HG03280 (cell line): ENCODE measurements at regions not wholly inside any gene's neighbourhood (a gene's known extent, or its start where the extent isn't known, plus 50 kb on each side); places are given as distances from the start of the nearest gene placed in this dataset.

Experiments
- ATAC-seq: cut with Tn5 transposase; IDR thresholded peaks from one replicate; pipeline ENCODE4 v1.9.1; 2021; ENCODE audit warnings: mild to moderate bottlenecking, moderate library complexity; ENCODE audit not compliant: unreplicated experiment

GRCh38 chr20:22470620-22471026 lies 113.7 kb downstream of the FOXA2 start:
- no peak for ATAC-seq

GRCh38 chr20:22466447-22467171 lies 117.8 kb downstream of the FOXA2 start:
- ATAC-seq, result no peak

GRCh38 chr20:22465622-22466446 lies 118.5 kb downstream of the FOXA2 start:
- ATAC-seq, result no peak

- no peak for ATAC-seq
These were observed 119.9 kb downstream of the FOXA2 start for GRCh38 chr20:22464312-22465003.

GRCh38 chr20:22462975-22463914 lies 121.1 kb downstream of the FOXA2 start:
- ATAC-seq, result no peak

GRCh38 chr20:22460803-22461202 lies 123.6 kb downstream of the FOXA2 start:
- no peak for ATAC-seq

- ATAC-seq, result no peak
These were observed 124.1 kb downstream of the FOXA2 start for GRCh38 chr20:22460231-22460630.

GRCh38 chr20:22459754-22460153 lies 124.6 kb downstream of the FOXA2 start:
- ATAC-seq, result no peak

GRCh38 chr20:22456109-22456508 lies 128.3 kb downstream of the FOXA2 start:
- ATAC-seq, result no peak

GRCh38 chr20:22455259-22455658 lies 129.1 kb downstream of the FOXA2 start:
- ATAC-seq, result no peak

GRCh38 chr20:22453244-22454080 lies 130.9 kb downstream of the FOXA2 start:
- no peak for ATAC-seq

GRCh38 chr20:22452442-22453011 lies 131.8 kb downstream of the FOXA2 start:
- no peak for ATAC-seq

- no peak for ATAC-seq
These were observed 133.8 kb downstream of the FOXA2 start for GRCh38 chr20:22450537-22450936.

GRCh38 chr20:22449188-22449973 lies 135.0 kb downstream of the FOXA2 start:
- no peak for ATAC-seq

GRCh38 chr20:22447447-22447778 lies 137.0 kb downstream of the FOXA2 start:
- ATAC-seq, result no peak

GRCh38 chr20:22446613-22447446 lies 137.5 kb downstream of the FOXA2 start:
- ATAC-seq, result no peak

GRCh38 chr20:22442318-22442717 lies 142.1 kb downstream of the FOXA2 start:
- no peak for ATAC-seq

- no peak for ATAC-seq
These were observed 145.4 kb downstream of the FOXA2 start for GRCh38 chr20:22438926-22439325.
